Type B pancreatic cell (in vitro differentiated cells): ENCODE measurements at regions not wholly inside any gene's neighbourhood (a gene's known extent, or its start where the extent isn't known, plus 50 kb on each side); places are given as distances from the start of the nearest gene placed in this dataset.

Source experiments
- DNase-seq: peaks from one replicate; pipeline ENCODE4 v3.0.0; 2021; ENCODE audit warnings: mixed read lengths; ENCODE audit not compliant: unreplicated experiment; ENCODE audit errors: extremely low spot score
- H3K27ac Mint-ChIP-seq: 2 replicates; pipeline ENCODE4 v1.8.0; 2021; ENCODE audit warnings: mild to moderate bottlenecking, mixed read lengths
- H3K27me3 Mint-ChIP-seq: 2 replicates; pipeline ENCODE4 v1.8.0; 2021; ENCODE audit warnings: mixed read lengths
- H3K36me3 Mint-ChIP-seq: 2 replicates; pipeline ENCODE4 v1.8.0; 2021; ENCODE audit warnings: mixed read lengths
- H3K4me1 Mint-ChIP-seq: one replicate; pipeline ENCODE4 v1.8.0; 2021; ENCODE audit warnings: mixed read lengths; ENCODE audit not compliant: unreplicated experiment
- H3K4me3 Mint-ChIP-seq: 2 replicates; pipeline ENCODE4 v1.8.0; 2021; ENCODE audit warnings: mild to moderate bottlenecking, mixed read lengths
- H3K9me3 Mint-ChIP-seq: 2 replicates; pipeline ENCODE4 v1.8.0; 2021; ENCODE audit warnings: mixed read lengths
- TF ChIP-seq, protein P1 (sequence below): fragments of 200-600 bp; sonication (generic); conservative IDR thresholded peaks from 2 replicates; pipeline ENCODE4 v1.5.0; 2021; ENCODE audit warnings: antibody characterized with exemption, mild to moderate bottlenecking

- Mint-ChIP-seq H3K4me1 (no peaks in the 10 kb centered on the region), H3K27ac (no peak overlapping the region), H3K27me3 (no peaks in the 10 kb centered on the region), H3K4me3 (no peak overlapping the region), H3K9me3 (no peaks in the 10 kb centered on the region), H3K36me3 (no peaks in the 10 kb centered on the region)
- no peak for DNase-seq
- TF ChIP-seq, protein P1, sequence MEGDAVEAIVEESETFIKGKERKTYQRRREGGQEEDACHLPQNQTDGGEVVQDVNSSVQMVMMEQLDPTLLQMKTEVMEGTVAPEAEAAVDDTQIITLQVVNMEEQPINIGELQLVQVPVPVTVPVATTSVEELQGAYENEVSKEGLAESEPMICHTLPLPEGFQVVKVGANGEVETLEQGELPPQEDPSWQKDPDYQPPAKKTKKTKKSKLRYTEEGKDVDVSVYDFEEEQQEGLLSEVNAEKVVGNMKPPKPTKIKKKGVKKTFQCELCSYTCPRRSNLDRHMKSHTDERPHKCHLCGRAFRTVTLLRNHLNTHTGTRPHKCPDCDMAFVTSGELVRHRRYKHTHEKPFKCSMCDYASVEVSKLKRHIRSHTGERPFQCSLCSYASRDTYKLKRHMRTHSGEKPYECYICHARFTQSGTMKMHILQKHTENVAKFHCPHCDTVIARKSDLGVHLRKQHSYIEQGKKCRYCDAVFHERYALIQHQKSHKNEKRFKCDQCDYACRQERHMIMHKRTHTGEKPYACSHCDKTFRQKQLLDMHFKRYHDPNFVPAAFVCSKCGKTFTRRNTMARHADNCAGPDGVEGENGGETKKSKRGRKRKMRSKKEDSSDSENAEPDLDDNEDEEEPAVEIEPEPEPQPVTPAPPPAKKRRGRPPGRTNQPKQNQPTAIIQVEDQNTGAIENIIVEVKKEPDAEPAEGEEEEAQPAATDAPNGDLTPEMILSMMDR, result no peak
These were observed 851.2 kb downstream of the DHX35 start for GRCh38 chr20:39813190-39813829.

- no peak overlapping the region for H3K4me3 Mint-ChIP-seq
- TF ChIP-seq, protein P1, result no peak
- no peaks in the 10 kb centered on the region for H3K9me3 Mint-ChIP-seq
- no peaks in the 10 kb centered on the region for H3K36me3 Mint-ChIP-seq
- no peak for DNase-seq
- H3K4me1 Mint-ChIP-seq, result no peaks in the 10 kb centered on the region
- H3K27me3 Mint-ChIP-seq, result no peaks in the 10 kb centered on the region
- H3K27ac Mint-ChIP-seq, result no peak overlapping the region
These were observed 850.0 kb downstream of the DHX35 start for GRCh38 chr20:39812116-39812515.

GRCh38 chr20:39810309-39810708, 848.2 kb downstream of the DHX35 start:
- H3K4me1 Mint-ChIP-seq, result no peaks in the 10 kb centered on the region
- no peak for DNase-seq
- H3K4me3 Mint-ChIP-seq, result no peak overlapping the region
- H3K36me3 Mint-ChIP-seq, result no peaks in the 10 kb centered on the region
- no peaks in the 10 kb centered on the region for H3K9me3 Mint-ChIP-seq
- no peaks in the 10 kb centered on the region for H3K27me3 Mint-ChIP-seq
- no peak overlapping the region for H3K27ac Mint-ChIP-seq
- TF ChIP-seq, protein P1, result no peak

DNA sequence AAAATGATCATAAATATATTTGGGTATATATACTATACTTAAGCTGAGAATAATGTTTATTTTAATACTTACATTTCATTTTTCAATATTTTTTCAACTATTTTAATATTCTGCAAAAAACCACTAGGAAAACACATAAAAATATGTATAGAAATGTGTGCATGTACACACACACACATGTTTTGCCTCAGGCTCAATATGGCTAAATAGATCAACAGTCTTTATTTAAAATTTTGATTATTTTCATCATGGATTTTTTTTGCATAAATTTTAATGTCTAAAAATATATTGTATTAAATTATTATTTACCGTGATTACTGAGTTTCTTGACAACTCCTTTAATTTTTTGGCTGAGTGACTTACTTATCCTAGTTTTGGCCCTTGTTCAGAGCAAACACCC, 846.5 kb downstream of the DHX35 start:
- H3K9me3 Mint-ChIP-seq, result no peaks in the 10 kb centered on the region
- no peak for DNase-seq
- H3K4me1 Mint-ChIP-seq, result no peaks in the 10 kb centered on the region
- no peaks in the 10 kb centered on the region for H3K27me3 Mint-ChIP-seq
- H3K27ac Mint-ChIP-seq, result no peak overlapping the region
- no peaks in the 10 kb centered on the region for H3K36me3 Mint-ChIP-seq
- TF ChIP-seq, protein P1, result no peak
- no peak overlapping the region for H3K4me3 Mint-ChIP-seq

DNA sequence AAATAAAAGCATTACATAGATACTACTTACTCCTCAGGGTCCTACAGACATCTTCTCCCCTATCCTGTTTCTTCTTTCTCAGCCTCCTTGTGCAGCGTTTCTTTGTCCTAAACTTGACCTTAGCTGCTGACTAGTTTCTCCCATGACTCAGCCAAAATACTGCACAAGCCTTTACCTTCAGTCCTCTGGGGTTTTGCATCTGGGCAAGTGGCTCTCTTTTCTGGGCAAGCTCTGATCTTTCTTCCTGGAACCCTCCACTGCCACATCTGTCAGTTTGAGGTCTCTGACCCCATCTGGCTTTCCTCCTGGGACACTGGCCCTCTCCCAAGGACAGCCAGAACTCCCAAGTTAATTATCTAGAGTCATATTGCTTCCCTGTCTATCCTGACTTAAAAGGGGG, 838.4 kb downstream of the DHX35 start:
- H3K27ac Mint-ChIP-seq, result no peak overlapping the region
- peak overlapping the region; percentile 13 for H3K4me3 Mint-ChIP-seq
- no peak for DNase-seq
- H3K36me3 Mint-ChIP-seq, result no peaks in the 10 kb centered on the region
- H3K4me1 Mint-ChIP-seq, result peaks cover 6% of the 10 kb centered on the region
- H3K27me3 Mint-ChIP-seq, result no peaks in the 10 kb centered on the region
- peaks cover 8% of the 10 kb centered on the region for H3K9me3 Mint-ChIP-seq
- TF ChIP-seq, protein P1, result no peak

DNA sequence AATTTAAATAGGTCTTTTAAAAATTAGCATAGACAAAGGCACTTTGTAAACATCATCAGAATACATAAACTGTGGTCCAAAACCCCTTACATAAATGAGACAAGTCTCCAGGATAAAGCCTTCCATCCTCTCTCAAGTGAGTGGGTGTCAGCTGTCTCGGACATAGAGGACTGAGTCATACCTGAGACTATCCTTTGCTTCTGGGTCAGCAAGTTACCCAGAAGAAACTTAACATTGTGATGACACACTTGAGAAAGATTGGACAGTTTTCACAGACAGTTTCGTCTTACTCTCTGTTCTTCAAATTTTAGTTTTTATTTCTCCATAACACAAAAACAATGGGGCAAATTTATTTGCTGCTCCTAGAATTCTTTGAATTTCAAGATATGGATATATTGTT, 838.0 kb downstream of the DHX35 start:
- Mint-ChIP-seq H3K27me3 (no peaks in the 10 kb centered on the region), H3K9me3 (peaks cover 8% of the 10 kb centered on the region), H3K4me1 (peaks cover 6% of the 10 kb centered on the region), H3K4me3 (no peak overlapping the region), H3K36me3 (no peaks in the 10 kb centered on the region), H3K27ac (no peak overlapping the region)
- no peak for DNase-seq
- TF ChIP-seq, protein P1, result no peak
